ENCODE measurements at regions not wholly inside any gene's neighbourhood (a gene's known extent, or its start where the extent isn't known, plus 50 kb on each side); places are given as distances from the start of the nearest gene placed in this dataset.

GRCh38 chr3:112742934-112743333, 102.0 kb upstream of the CCDC80 start:
- TF ChIP-seq POLR2A (IDR thresholded peaks at IDR 0.05): no peak
- no peak for TF ChIP-seq EP300 (IDR thresholded peaks at IDR 0.05)
- TF ChIP-seq, protein P1, sequence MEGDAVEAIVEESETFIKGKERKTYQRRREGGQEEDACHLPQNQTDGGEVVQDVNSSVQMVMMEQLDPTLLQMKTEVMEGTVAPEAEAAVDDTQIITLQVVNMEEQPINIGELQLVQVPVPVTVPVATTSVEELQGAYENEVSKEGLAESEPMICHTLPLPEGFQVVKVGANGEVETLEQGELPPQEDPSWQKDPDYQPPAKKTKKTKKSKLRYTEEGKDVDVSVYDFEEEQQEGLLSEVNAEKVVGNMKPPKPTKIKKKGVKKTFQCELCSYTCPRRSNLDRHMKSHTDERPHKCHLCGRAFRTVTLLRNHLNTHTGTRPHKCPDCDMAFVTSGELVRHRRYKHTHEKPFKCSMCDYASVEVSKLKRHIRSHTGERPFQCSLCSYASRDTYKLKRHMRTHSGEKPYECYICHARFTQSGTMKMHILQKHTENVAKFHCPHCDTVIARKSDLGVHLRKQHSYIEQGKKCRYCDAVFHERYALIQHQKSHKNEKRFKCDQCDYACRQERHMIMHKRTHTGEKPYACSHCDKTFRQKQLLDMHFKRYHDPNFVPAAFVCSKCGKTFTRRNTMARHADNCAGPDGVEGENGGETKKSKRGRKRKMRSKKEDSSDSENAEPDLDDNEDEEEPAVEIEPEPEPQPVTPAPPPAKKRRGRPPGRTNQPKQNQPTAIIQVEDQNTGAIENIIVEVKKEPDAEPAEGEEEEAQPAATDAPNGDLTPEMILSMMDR (IDR thresholded peaks at IDR 0.05): no peak
- H3K4me1 ChIP-seq: no peaks in the 10 kb centered on the region
- no peak for DNase-seq (ENCODE audit: low spot score in 2 of 2)

DNA sequence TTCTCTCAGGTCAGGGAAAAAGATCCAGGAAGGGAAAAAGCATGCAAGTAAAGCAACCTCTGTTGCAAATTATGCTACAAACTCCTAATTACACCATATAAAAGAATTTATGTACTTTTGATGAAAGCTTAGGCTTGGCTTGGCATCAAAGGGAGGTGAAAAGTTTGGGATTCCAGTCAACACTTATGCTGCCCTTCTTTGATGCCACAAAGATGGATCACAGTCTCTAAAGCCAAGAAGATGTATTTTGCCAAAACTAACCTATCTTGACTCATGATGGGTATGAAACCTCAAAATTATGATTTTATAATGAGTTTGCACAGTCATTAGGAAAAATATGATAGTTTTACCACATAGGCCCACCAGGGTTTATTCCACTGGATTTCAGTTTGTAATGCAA, 101.0 kb upstream of the CCDC80 start:
- TF ChIP-seq, protein P1 (IDR thresholded peaks at IDR 0.05): no peak
- TF ChIP-seq EP300 (IDR thresholded peaks at IDR 0.05) (no peak), POLR2A (IDR thresholded peaks at IDR 0.05) (no peak)
- no peak for DNase-seq (ENCODE audit: low spot score in 2 of 2)
- Histone ChIP-seq H3K4me1 (no peaks in the 10 kb centered on the region), H3K36me3 (no peaks in the 10 kb centered on the region), H3K27me3 (no peaks in the 10 kb centered on the region), H3K9me3 (no peaks in the 10 kb centered on the region), H3K4me3 (no peak overlapping the region), H3K27ac (no peak overlapping the region)

More at GRCh38 chr3:112742934-112743333, 102.0 kb upstream of the CCDC80 start:
- Histone ChIP-seq H3K27ac (no peak overlapping the region), H3K4me3 (no peak overlapping the region), H3K36me3 (no peaks in the 10 kb centered on the region), H3K9me3 (no peaks in the 10 kb centered on the region), H3K27me3 (no peaks in the 10 kb centered on the region)
- WGBS, 2 donors: 93 to 95% methylated on average over 2 of the region's 2 CpGs

- DNase-seq (ENCODE audit: low spot score in 2 of 2): no peak
- Histone ChIP-seq H3K9me3 (no peaks in the 10 kb centered on the region), H3K4me1 (no peaks in the 10 kb centered on the region), H3K27me3 (no peaks in the 10 kb centered on the region), H3K27ac (no peak overlapping the region), H3K36me3 (no peaks in the 10 kb centered on the region), H3K4me3 (no peak overlapping the region)
- TF ChIP-seq, protein P1 (IDR thresholded peaks at IDR 0.05): no peak
- TF ChIP-seq POLR2A (IDR thresholded peaks at IDR 0.05): no peak
- TF ChIP-seq EP300 (IDR thresholded peaks at IDR 0.05): no peak
- 88 to 91% methylated on average over 4 of the region's 4 CpGs for WGBS, 2 donors
Measured at GRCh38 chr3:112740835-112741234, 99.9 kb upstream of the CCDC80 start.

DNA sequence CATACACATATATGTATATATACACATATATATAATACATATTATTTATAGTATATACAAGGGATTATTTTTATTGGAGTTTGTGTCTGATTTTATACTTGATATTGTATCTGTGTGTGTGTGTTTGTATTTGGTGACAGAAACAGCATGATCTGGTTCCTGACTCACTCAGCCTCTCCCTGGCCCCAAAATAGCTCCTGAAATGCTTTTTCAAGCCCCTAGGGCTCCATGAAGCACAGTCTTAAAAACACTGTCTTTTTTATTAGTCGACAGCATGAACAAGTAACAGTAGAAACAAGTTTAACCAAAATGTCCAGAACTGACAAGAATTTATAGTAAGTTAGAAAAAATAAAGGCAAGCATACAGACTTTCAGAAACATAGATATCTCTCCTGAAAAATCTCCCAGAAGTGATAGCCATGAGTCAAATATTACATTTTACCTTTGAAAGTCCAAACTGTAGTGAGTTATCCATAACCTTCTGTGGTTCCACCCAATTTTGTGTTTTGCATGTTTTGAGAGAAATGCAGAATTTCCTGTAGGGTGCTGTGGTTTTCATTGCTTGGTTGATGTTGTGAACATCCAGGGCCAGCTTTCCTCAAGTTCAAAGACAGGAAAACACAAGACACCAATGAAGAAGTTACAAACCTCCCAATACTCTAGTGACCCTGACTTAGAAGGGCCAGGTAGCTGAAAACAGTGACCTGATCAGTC, 98.5 kb upstream of the CCDC80 start:
- no peaks in the 10 kb centered on the region for H3K27me3 ChIP-seq
- no peak for TF ChIP-seq POLR2A (IDR thresholded peaks at IDR 0.05)
- TF ChIP-seq, protein P1 (IDR thresholded peaks at IDR 0.05): no peak
- no peak for TF ChIP-seq EP300 (IDR thresholded peaks at IDR 0.05)
- 6 to 22% methylated on average over 1 of the region's 1 CpG for whole genome bisulfite sequencing, 2 donors
- no peak overlapping the region for H3K27ac ChIP-seq
- no peak for DNase-seq (ENCODE audit: low spot score in 2 of 2)
- H3K9me3 ChIP-seq: no peaks in the 10 kb centered on the region
- no peak overlapping the region for H3K4me3 ChIP-seq
- H3K4me1 ChIP-seq: peaks cover 0 to 7% (median 0%) of the 10 kb centered on the region in 4 donors
- H3K36me3 ChIP-seq: no peaks in the 10 kb centered on the region

GRCh38 chr3:112738366-112738765, 97.4 kb upstream of the CCDC80 start:
- Histone ChIP-seq H3K27me3 (no peaks in the 10 kb centered on the region), H3K4me1 (peaks cover 0 to 7% (median 0%) of the 10 kb centered on the region in 4 donors), H3K4me3 (no peak overlapping the region), H3K36me3 (no peaks in the 10 kb centered on the region), H3K27ac (no peak overlapping the region), H3K9me3 (no peaks in the 10 kb centered on the region)
- TF ChIP-seq, protein P1 (IDR thresholded peaks at IDR 0.05): no peak
- TF ChIP-seq POLR2A (IDR thresholded peaks at IDR 0.05) (no peak), EP300 (IDR thresholded peaks at IDR 0.05) (no peak)
- DNase-seq (ENCODE audit: low spot score in 2 of 2): no peak
